Endothelial cell of umbilical vein (primary cell): ENCODE measurements at regions not wholly inside any gene's neighbourhood (a gene's known extent, or its start where the extent isn't known, plus 50 kb on each side); places are given as distances from the start of the nearest gene placed in this dataset.

Experiments
- BruUV-seq: library from RNA; stranded (reverse); fragments of 400-500 nt; replicated peaks from 2 replicates; lab custom pipeline; 2021; lab: Mats Ljungman, UMichigan
- CTCF ChIA-PET: fragments of 300-600, 350-600 bp; sonication (Branson Sonifier 250); formaldehyde crosslinking; loops from one replicate; lab custom pipeline; 2021; ENCODE audit warnings: antibody characterized with exemption, inconsistent platforms; lab: Charles Lee
- POLR2A ChIA-PET: fragments of 300-600, 350-600 bp; sonication (Branson Sonifier 250); formaldehyde crosslinking; loops from one replicate; lab custom pipeline; 2021; ENCODE audit warnings: antibody characterized with exemption, inconsistent platforms; lab: Charles Lee
- DNase-seq: peaks from one replicate; pipeline ENCODE4 v3.0.0-alpha.2; 2011; ENCODE audit warnings: low read depth, low spot score
- FAIRE-seq: peaks from 2 replicates; lab custom pipeline; 2011; peaks lifted over from hg19 to GRCh38; lab: Jason Lieb, UNC
- H2AFZ ChIP-seq: 2 replicates; pipeline ENCODE4 v1.6.0; 2012; ENCODE audit warnings: low read depth, low read length, control low read depth, inconsistent platforms
- H3K27ac ChIP-seq: 2 replicates; pipeline ENCODE4 v1.5.1; 2011; ENCODE audit warnings: low read depth, mild to moderate bottlenecking, control low read depth, low read length, moderate library complexity; ENCODE audit not compliant: insufficient read depth
- H3K27me3 ChIP-seq, 2 experiments: 2 replicates each; pipeline versions ENCODE4 v1.6.0 to v1.6.1; 2011; ENCODE audit warnings: low read length in 2 of 2, mixed read lengths in 1 of 2; ENCODE audit not compliant: control insufficient read depth in 2 of 2, insufficient read depth in 2 of 2
- H3K36me3 ChIP-seq, 2 experiments: 2 replicates in 1 of 2; 3 replicates in 1 of 2; pipeline ENCODE4 v1.5.1; 2011; ENCODE audit warnings: low read length in 2 of 2, mild to moderate bottlenecking in 1 of 2, moderate library complexity in 1 of 2; ENCODE audit not compliant: control insufficient read depth in 2 of 2, insufficient read depth in 2 of 2; ENCODE audit errors: extremely low read depth in 1 of 2
- H3K4me1 ChIP-seq: 3 replicates; pipeline ENCODE4 v1.5.1; 2011; ENCODE audit warnings: mild to moderate bottlenecking, low read length; ENCODE audit not compliant: control insufficient read depth, insufficient read depth; ENCODE audit errors: extremely low read depth
- H3K4me2 ChIP-seq: 2 replicates; pipeline ENCODE4 v1.6.1; 2011; ENCODE audit warnings: low read length, control low read depth, mixed read lengths; ENCODE audit not compliant: insufficient read depth
- H3K4me3 ChIP-seq, 3 experiments: fragments of 200-600 bp in 1 of 3; sonication (generic), shearing (Covaris generic) in 1 of 3; replicated peaks in 1 of 3; 2 replicates each; pipeline ENCODE4 v1.5.1; 2011 to 2016; ENCODE audit warnings: control low read depth in 3 of 3, low read length in 3 of 3, mild to moderate bottlenecking in 2 of 3, inconsistent platforms in 1 of 3, low read depth in 1 of 3, moderate library complexity in 1 of 3; ENCODE audit not compliant: insufficient read depth in 1 of 3
- H3K79me2 ChIP-seq: 2 replicates; pipeline ENCODE4 v1.6.0; 2012; ENCODE audit warnings: low read length, inconsistent platforms; ENCODE audit not compliant: control insufficient read depth, insufficient read depth
- H3K9ac ChIP-seq: replicated peaks from 2 replicates; pipeline ENCODE3; 2011; ENCODE audit warnings: low read length, control low read depth; ENCODE audit not compliant: insufficient read depth; ENCODE audit errors: extremely low read depth
- H3K9me1 ChIP-seq: replicated peaks from 3 replicates; pipeline ENCODE4 v1.6.0; 2011; ENCODE audit warnings: mild to moderate bottlenecking, low read length; ENCODE audit not compliant: control insufficient read depth, insufficient read depth; ENCODE audit errors: extremely low read depth
- H3K9me3 ChIP-seq: replicated peaks from 2 replicates; pipeline ENCODE4 v1.5.1; 2012; ENCODE audit warnings: low read length, inconsistent platforms; ENCODE audit not compliant: control insufficient read depth, insufficient read depth
- H4K20me1 ChIP-seq: replicated peaks from 2 replicates; pipeline ENCODE3; 2011; ENCODE audit warnings: mild to moderate bottlenecking, low read length; ENCODE audit not compliant: control insufficient read depth, insufficient read depth; ENCODE audit errors: extremely low read depth
- EZH2 ChIP-seq: IDR thresholded peaks from 2 replicates; pipeline ENCODE4 v1.6.1; 2012; ENCODE audit warnings: borderline replicate concordance, low read depth, mild to moderate bottlenecking, moderate library complexity, low read length, inconsistent platforms; ENCODE audit not compliant: severe bottlenecking
- FOS ChIP-seq: IDR thresholded peaks from 2 replicates; pipeline ENCODE4 v1.6.1; 2011; ENCODE audit warnings: mild to moderate bottlenecking, low read length, moderate library complexity, borderline replicate concordance; ENCODE audit not compliant: insufficient read depth
- GATA2 ChIP-seq: IDR thresholded peaks from 2 replicates; pipeline ENCODE4 v1.7.0; 2011; ENCODE audit warnings: low read depth, mild to moderate bottlenecking, moderate library complexity, mixed read lengths, low read length; ENCODE audit not compliant: insufficient read length, insufficient read depth
- JUN ChIP-seq: IDR thresholded peaks from 2 replicates; pipeline ENCODE4 v1.6.1; 2011; ENCODE audit warnings: borderline replicate concordance, low read depth; ENCODE audit not compliant: insufficient read length, insufficient read depth
- MYC ChIP-seq: IDR thresholded peaks from one replicate; pipeline ENCODE4 v1.6.1; 2011; ENCODE audit warnings: mild to moderate bottlenecking, low read depth, low read length
- POLR2A ChIP-seq: IDR thresholded peaks from 2 replicates; pipeline ENCODE4 v1.6.1; 2012; ENCODE audit warnings: low read depth, mild to moderate bottlenecking, control low read depth, low read length
- POLR2AphosphoS5 ChIP-seq: IDR thresholded peaks from 2 replicates; pipeline ENCODE4 v1.6.1; 2012; ENCODE audit warnings: low read depth, mild to moderate bottlenecking, control low read depth, low read length, moderate library complexity; ENCODE audit not compliant: insufficient read depth
- dilution Hi-C: fragments of 300-500 bp; cut with MboI; formaldehyde crosslinking; loops from one replicate; pipeline ENCODE4 v1.15.0; 2019; ENCODE audit warnings: low sequenced_read_pairs; ENCODE audit not compliant: extremely low pct_ligation_motif_present
- intact Hi-C: fragments of 100-400 bp; cut with micrococcal nuclease; formaldehyde crosslinking; loops from one replicate; pipeline ENCODE4 v1.10.0; 2022
- TF ChIP-seq, protein P1 (sequence below), 2 donors: IDR thresholded peaks; 1 replicate in 1 of 2; 2 replicates in 1 of 2; pipeline ENCODE4 v1.5.1; 2011; ENCODE audit warnings: low read length in 2 of 2, mild to moderate bottlenecking in 2 of 2, moderate library complexity in 2 of 2, control low read depth in 1 of 2, inconsistent platforms in 1 of 2, low read depth in 1 of 2; ENCODE audit not compliant: insufficient read depth in 1 of 2; ENCODE audit errors: extremely low read depth in 1 of 2
- TF ChIP-seq, protein P2 (sequence below): IDR thresholded peaks from 2 replicates; pipeline ENCODE4 v1.6.1; 2011; ENCODE audit not compliant: insufficient read depth, insufficient read length

- Histone ChIP-seq H3K9ac (no peak overlapping the region), H3K27ac (no peak overlapping the region), H4K20me1 (no peaks in the 10 kb centered on the region), H3K4me1 (no peaks in the 10 kb centered on the region), H3K4me3 (no peak overlapping the region), H3K79me2 (no peaks in the 10 kb centered on the region), H3K27me3 (no peaks in the 10 kb centered on the region), H3K9me1 (no peaks in the 10 kb centered on the region), H3K36me3 (no peaks in the 10 kb centered on the region), H3K9me3 (no peaks in the 10 kb centered on the region), H2AFZ (no peak overlapping the region), H3K4me2 (no peak overlapping the region)
- FAIRE-seq = no peak
- BruUV-seq = no TSS peak
- dilution Hi-C loops (no loop called here), intact Hi-C loops (no loop called here)
- ChIA-PET POLR2A (no interaction called here), CTCF (no interaction called here)
- no peak for TF ChIP-seq MYC
- no peak for TF ChIP-seq GATA2
- TF ChIP-seq POLR2AphosphoS5 = no peak
- TF ChIP-seq, protein P1, sequence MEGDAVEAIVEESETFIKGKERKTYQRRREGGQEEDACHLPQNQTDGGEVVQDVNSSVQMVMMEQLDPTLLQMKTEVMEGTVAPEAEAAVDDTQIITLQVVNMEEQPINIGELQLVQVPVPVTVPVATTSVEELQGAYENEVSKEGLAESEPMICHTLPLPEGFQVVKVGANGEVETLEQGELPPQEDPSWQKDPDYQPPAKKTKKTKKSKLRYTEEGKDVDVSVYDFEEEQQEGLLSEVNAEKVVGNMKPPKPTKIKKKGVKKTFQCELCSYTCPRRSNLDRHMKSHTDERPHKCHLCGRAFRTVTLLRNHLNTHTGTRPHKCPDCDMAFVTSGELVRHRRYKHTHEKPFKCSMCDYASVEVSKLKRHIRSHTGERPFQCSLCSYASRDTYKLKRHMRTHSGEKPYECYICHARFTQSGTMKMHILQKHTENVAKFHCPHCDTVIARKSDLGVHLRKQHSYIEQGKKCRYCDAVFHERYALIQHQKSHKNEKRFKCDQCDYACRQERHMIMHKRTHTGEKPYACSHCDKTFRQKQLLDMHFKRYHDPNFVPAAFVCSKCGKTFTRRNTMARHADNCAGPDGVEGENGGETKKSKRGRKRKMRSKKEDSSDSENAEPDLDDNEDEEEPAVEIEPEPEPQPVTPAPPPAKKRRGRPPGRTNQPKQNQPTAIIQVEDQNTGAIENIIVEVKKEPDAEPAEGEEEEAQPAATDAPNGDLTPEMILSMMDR (IDR thresholded peaks at IDR 0.05; ENCODE audit: extremely low read depth in 1 of 2, insufficient read depth in 1 of 2, low read depth in 1 of 2, low read length in 2 of 2) = no peak
- TF ChIP-seq, protein P2, sequence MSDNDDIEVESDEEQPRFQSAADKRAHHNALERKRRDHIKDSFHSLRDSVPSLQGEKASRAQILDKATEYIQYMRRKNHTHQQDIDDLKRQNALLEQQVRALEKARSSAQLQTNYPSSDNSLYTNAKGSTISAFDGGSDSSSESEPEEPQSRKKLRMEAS = no peak
- TF ChIP-seq EZH2 = no peak
- TF ChIP-seq FOS = no peak
- no peak for TF ChIP-seq POLR2A
- no peak for TF ChIP-seq JUN
- DNase-seq = no peak
Measured at GRCh38 chr10:81680359-81680758, 194.6 kb upstream of the NRG3 start.
